PC-9 (cell line): ENCODE measurements at regions not wholly inside any gene's neighbourhood (a gene's known extent, or its start where the extent isn't known, plus 50 kb on each side); places are given as distances from the start of the nearest gene placed in this dataset.

Experiments used
- BruUV-seq: library from RNA; stranded (reverse); fragments of 400-500 nt; replicated peaks from 2 replicates; lab custom pipeline; 2021; lab: Mats Ljungman, UMichigan
- CTCF ChIA-PET: fragments of 300-600 bp; sonication (Branson Sonifier 250); formaldehyde crosslinking; loops from one replicate; lab custom pipeline; 2022; ENCODE audit warnings: antibody characterized with exemption; lab: Charles Lee
- POLR2A ChIA-PET: fragments of 300-600 bp; sonication (Branson Sonifier 250); formaldehyde crosslinking; loops from one replicate; lab custom pipeline; 2022; ENCODE audit warnings: antibody characterized with exemption; ENCODE audit not compliant: unreplicated experiment; lab: Charles Lee
- DNase-seq, 2 experiments: peaks; one replicate each; pipeline versions ENCODE4 v3.0.0 to v3.0.0-alpha.2; 2015 to 2022; ENCODE audit warnings: mixed read lengths in 1 of 2
- H2AFZ ChIP-seq: fragments of 200-600 bp; sonication (generic); 2 replicates; pipeline ENCODE4 v1.8.1; 2017; ENCODE audit warnings: antibody characterized with exemption
- H3F3A ChIP-seq: fragments of 200-600 bp; sonication (generic); 2 replicates; pipeline ENCODE4 v1.8.1; 2017; ENCODE audit warnings: antibody characterized with exemption, mild to moderate bottlenecking, low read depth; ENCODE audit not compliant: insufficient read depth
- H3K27ac ChIP-seq: fragments of 200-600 bp; sonication (generic); 2 replicates; pipeline ENCODE4 v1.6.1; 2016; ENCODE audit warnings: mixed run types
- H3K27me3 ChIP-seq: fragments of 200-600 bp; sonication (generic); 2 replicates; pipeline ENCODE4 v1.6.1; 2016; ENCODE audit warnings: low read depth, mixed run types; ENCODE audit not compliant: insufficient read depth
- H3K36me3 ChIP-seq: fragments of 200-600 bp; sonication (generic); 2 replicates; pipeline ENCODE4 v1.6.1; 2016; ENCODE audit warnings: low read depth, mixed run types
- H3K4me1 ChIP-seq: fragments of 200-600 bp; sonication (generic); replicated peaks from 2 replicates; pipeline ENCODE4 v1.6.1; 2016; ENCODE audit warnings: mixed run types; ENCODE audit not compliant: insufficient read depth
- H3K4me2 ChIP-seq: fragments of 200-600 bp; sonication (generic); 2 replicates; pipeline ENCODE4 v1.6.1; 2017; ENCODE audit warnings: mixed run types
- H3K4me3 ChIP-seq: fragments of 200-600 bp; sonication (generic); 2 replicates; pipeline ENCODE4 v1.6.1; 2016; ENCODE audit warnings: mixed run types
- H3K79me2 ChIP-seq: fragments of 200-600 bp; sonication (generic); 2 replicates; pipeline ENCODE4 v1.6.1; 2017; ENCODE audit warnings: low read depth, mixed run types
- H3K9me2 ChIP-seq: fragments of 200-600 bp; sonication (generic); 2 replicates; pipeline ENCODE4 v1.8.1; 2017; ENCODE audit warnings: mild to moderate bottlenecking; ENCODE audit not compliant: insufficient read depth
- H3K9me3 ChIP-seq: fragments of 200-600 bp; sonication (generic); 2 replicates; pipeline ENCODE4 v1.8.1; 2016; ENCODE audit warnings: low read depth; ENCODE audit not compliant: insufficient read depth
- H4K20me1 ChIP-seq: fragments of 200-600 bp; sonication (generic); 2 replicates; pipeline ENCODE4 v1.8.1; 2017; ENCODE audit not compliant: insufficient read depth
- CTCF ChIP-seq: fragments of 200-600 bp; sonication (generic); conservative IDR thresholded peaks from 2 replicates; pipeline ENCODE4 v1.6.1; 2017; ENCODE audit warnings: mixed run types, antibody characterized with exemption, mild to moderate bottlenecking, moderate library complexity
- EZH2 ChIP-seq: fragments of 200-600 bp; sonication (generic); IDR thresholded peaks from 2 replicates; pipeline ENCODE4 v1.8.0; 2017; ENCODE audit warnings: antibody characterized with exemption, low read depth
- intact Hi-C: fragments of 100-400 bp; cut with micrococcal nuclease; formaldehyde crosslinking; loops from one replicate; pipeline ENCODE4 v1.10.0; 2022; ENCODE audit not compliant: unreplicated experiment

- CTCF ChIA-PET = no interaction called here
Observed at GRCh38 chr2:226495466-226496272, 304.0 kb downstream of the IRS1 start.

GRCh38 chr2:226491112-226491511 is 308.5 kb downstream of the IRS1 start:
- ChIA-PET POLR2A (no interaction called here), CTCF (no interaction called here)
- no peak overlapping the region for H3K4me3 ChIP-seq
- H3K36me3 ChIP-seq = no peaks in the 10 kb centered on the region
- no peak overlapping the region for H2AFZ ChIP-seq
- H3K4me1 ChIP-seq = no peaks in the 10 kb centered on the region
- no peaks in the 10 kb centered on the region for H3K9me2 ChIP-seq
- peaks cover 10% of the 10 kb centered on the region; the same call in 1 of the 2 replicates for H3K9me3 ChIP-seq
- no peaks in the 10 kb centered on the region for H3F3A ChIP-seq
- H3K79me2 ChIP-seq = no peaks in the 10 kb centered on the region
- H3K27me3 ChIP-seq = no peaks in the 10 kb centered on the region
- no peaks in the 10 kb centered on the region for H4K20me1 ChIP-seq
- no peak for TF ChIP-seq EZH2
- no peak for DNase-seq
- no peak overlapping the region for H3K4me2 ChIP-seq
- intact Hi-C loops = no loop called here
- no peak overlapping the region for H3K27ac ChIP-seq
- no TSS peak for BruUV-seq

More at GRCh38 chr2:226495466-226496272, 304.0 kb downstream of the IRS1 start:
- Histone ChIP-seq H3K9me3 (peaks cover 6% of the 10 kb centered on the region; the same call in 1 of the 2 replicates), H3K4me3 (no peak overlapping the region), H3K79me2 (no peaks in the 10 kb centered on the region), H3K27ac (no peak overlapping the region), H3K4me2 (no peak overlapping the region), H2AFZ (no peak overlapping the region), H3K4me1 (no peaks in the 10 kb centered on the region), H3F3A (no peaks in the 10 kb centered on the region), H3K36me3 (no peaks in the 10 kb centered on the region), H3K27me3 (no peaks in the 10 kb centered on the region), H3K9me2 (no peaks in the 10 kb centered on the region), H4K20me1 (no peaks in the 10 kb centered on the region)
- POLR2A ChIA-PET = no interaction called here
- no TSS peak for BruUV-seq
- TF ChIP-seq CTCF (no peak), EZH2 (no peak)
- DNase-seq = no peak
- intact Hi-C loops = no loop called here

GRCh38 chr2:226489775-226490541 is 309.7 kb downstream of the IRS1 start:
- DNase-seq = no peak
- Histone ChIP-seq H3K4me2 (no peak overlapping the region), H3K9me3 (peaks cover 10% of the 10 kb centered on the region; the same call in 1 of the 2 replicates), H3K79me2 (no peaks in the 10 kb centered on the region), H3K4me3 (no peak overlapping the region), H3K9me2 (no peaks in the 10 kb centered on the region), H3K27me3 (no peaks in the 10 kb centered on the region), H3K27ac (no peak overlapping the region), H3K36me3 (no peaks in the 10 kb centered on the region), H4K20me1 (no peaks in the 10 kb centered on the region), H3F3A (no peaks in the 10 kb centered on the region), H2AFZ (no peak overlapping the region), H3K4me1 (no peaks in the 10 kb centered on the region)
- no TSS peak for BruUV-seq
- intact Hi-C loops = no loop called here
- ChIA-PET POLR2A (no interaction called here), CTCF (no interaction called here)
- no peak for TF ChIP-seq EZH2
- TF ChIP-seq CTCF = no peak
